GM12872 (cell line): ENCODE measurements at regions not wholly inside any gene's neighbourhood (a gene's known extent, or its start where the extent isn't known, plus 50 kb on each side); places are given as distances from the start of the nearest gene placed in this dataset.

Experiments
- CTCF ChIP-seq: IDR thresholded peaks from 3 replicates; pipeline ENCODE4 v1.5.1; 2011; ENCODE audit warnings: low read depth, mild to moderate bottlenecking, low read length, moderate library complexity; ENCODE audit not compliant: insufficient read depth

- no peak for TF ChIP-seq CTCF
Observed at GRCh38 chr10:27451054-27451453, 53.0 kb upstream of the RAB18 start.

- no peak for TF ChIP-seq CTCF
Observed at GRCh38 chr10:27450225-27450624, 53.9 kb upstream of the RAB18 start.

DNA sequence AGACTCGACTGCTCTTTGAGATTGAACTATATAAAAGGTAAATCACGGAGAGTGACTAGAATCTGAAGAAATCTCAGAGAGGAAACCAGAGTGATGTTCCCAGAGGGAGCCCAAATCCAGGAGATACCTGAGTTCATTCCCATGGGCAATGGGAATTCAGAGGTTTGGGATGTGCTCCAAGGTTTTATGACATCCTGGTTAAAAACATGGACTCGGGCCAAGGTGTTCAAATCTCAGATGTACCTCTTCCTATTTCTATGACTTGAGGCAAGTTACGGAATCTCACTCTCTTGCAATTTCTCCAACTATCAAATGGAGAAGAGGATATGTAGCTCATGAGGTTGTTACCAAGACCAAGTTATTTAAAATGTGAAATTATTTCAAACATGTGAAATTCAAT lies 54.5 kb upstream of the RAB18 start:
- no peak for TF ChIP-seq CTCF

- TF ChIP-seq CTCF = no peak
Observed at GRCh38 chr10:27448921-27449320, 55.2 kb upstream of the RAB18 start.

DNA sequence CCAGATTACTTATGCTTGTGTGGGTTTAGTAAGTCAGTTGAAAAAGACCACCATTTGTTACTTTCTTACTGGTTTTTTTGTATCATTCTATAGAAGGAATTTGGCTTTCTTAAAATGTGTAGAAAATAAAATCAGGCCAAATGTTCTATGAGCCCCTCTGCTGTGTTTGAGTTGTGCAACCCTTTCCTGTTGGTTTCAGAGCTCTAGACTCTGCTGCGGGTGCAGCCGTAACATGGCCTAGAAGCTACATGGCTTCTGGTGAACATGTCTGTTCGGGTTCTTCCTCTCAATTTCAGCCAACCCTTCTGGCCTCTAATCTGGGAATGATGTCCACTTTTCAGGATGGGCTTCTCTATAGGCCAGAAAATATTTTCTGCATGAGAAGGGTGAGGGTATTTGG lies 56.6 kb upstream of the RAB18 start:
- TF ChIP-seq CTCF = no peak

GRCh38 chr10:27446091-27446918 lies 57.8 kb upstream of the RAB18 start:
- peak; percentile 26; the same call in 1 of the 3 replicates for TF ChIP-seq CTCF

DNA sequence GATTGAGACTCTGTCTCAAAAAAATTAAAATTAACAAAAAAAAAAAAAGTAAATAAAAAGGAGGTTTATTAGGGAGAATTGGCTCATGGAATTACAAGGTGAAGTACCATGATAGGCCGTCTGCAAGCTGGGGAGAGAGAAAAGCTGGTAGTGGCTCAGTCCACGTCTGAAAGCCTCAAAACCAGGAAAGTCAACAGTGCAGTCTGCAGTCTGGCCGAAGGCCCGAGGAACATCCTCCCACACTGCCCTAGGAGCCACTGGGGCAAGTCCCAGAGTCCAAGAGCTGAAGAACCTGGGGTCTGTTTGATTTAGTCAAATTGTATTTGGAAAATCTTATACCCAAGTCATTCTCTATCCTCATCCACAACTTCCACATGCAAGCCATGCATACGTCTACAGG lies 59.0 kb upstream of the RAB18 start:
- no peak for TF ChIP-seq CTCF
